SK-N-SH (cell line): ENCODE measurements at regions not wholly inside any gene's neighbourhood (a gene's known extent, or its start where the extent isn't known, plus 50 kb on each side); places are given as distances from the start of the nearest gene placed in this dataset.

ENCODE experiments used
- CTCF ChIA-PET: fragments of 300-600, 350-600 bp; formaldehyde crosslinking; extraction: SDS; loops from one replicate; lab custom pipeline; 2021; lab: Yijun Ruan, JAX
- POLR2A ChIA-PET: fragments of 350-600 bp; sonication (Branson Sonifier 250); formaldehyde crosslinking; extraction: SDS; loops from one replicate; lab custom pipeline; 2020; ENCODE audit warnings: antibody characterized with exemption, inconsistent platforms; lab: Yijun Ruan, JAX
- DNase-seq: peaks from one replicate; pipeline ENCODE4 v3.0.0; 2012
- H2AFZ ChIP-seq: fragments of 200-600 bp; sonication (generic); 2 replicates; pipeline ENCODE4 v1.8.1; 2016; ENCODE audit warnings: antibody characterized with exemption, mild to moderate bottlenecking, low read depth
- H3F3A ChIP-seq: fragments of 200-600 bp; sonication (generic); replicated peaks from 2 replicates; pipeline ENCODE3; 2016; ENCODE audit warnings: antibody characterized with exemption, mild to moderate bottlenecking; ENCODE audit not compliant: insufficient read depth
- H3K27ac ChIP-seq, 2 experiments: fragments of 200-500 bp in 1 of 2; fragments of 200-600 bp in 1 of 2; sonication (Bioruptor generic) in 1 of 2; sonication (generic), shearing (Covaris generic) in 1 of 2; 2 replicates each; pipeline versions ENCODE4 v1.5.1 to v1.6.1; 2014 to 2016; ENCODE audit warnings: low read depth in 2 of 2, inconsistent platforms in 1 of 2, low read length in 1 of 2, mild to moderate bottlenecking in 1 of 2, mixed read lengths in 1 of 2
- H3K27me3 ChIP-seq: fragments of 200-600 bp; sonication (generic), shearing (Covaris generic); 2 replicates; pipeline ENCODE4 v1.6.1; 2016; ENCODE audit warnings: mixed run types; ENCODE audit not compliant: insufficient read depth
- H3K36me3 ChIP-seq, 2 experiments: fragments of 200-500 bp in 1 of 2; fragments of 200-600 bp in 1 of 2; sonication (Bioruptor generic) in 1 of 2; sonication (generic) in 1 of 2; replicated peaks in 1 of 2; 2 replicates each; pipeline versions ENCODE3 to v1.5.1; 2014 to 2016; ENCODE audit warnings: low read length in 1 of 2, mild to moderate bottlenecking in 1 of 2; ENCODE audit not compliant: insufficient read depth in 2 of 2, control insufficient read depth in 1 of 2
- H3K4me1 ChIP-seq, 2 experiments: fragments of 200-500 bp in 1 of 2; fragments of 200-600 bp in 1 of 2; sonication (Bioruptor generic) in 1 of 2; sonication (generic), shearing (Covaris generic) in 1 of 2; 2 replicates each; pipeline versions ENCODE4 v1.5.1 to v1.6.1; 2014 to 2016; ENCODE audit warnings: low read depth in 1 of 2, low read length in 1 of 2, mixed run types in 1 of 2; ENCODE audit not compliant: insufficient read depth in 2 of 2, control insufficient read depth in 1 of 2
- H3K4me2 ChIP-seq: fragments of 200-600 bp; sonication (generic), shearing (Covaris generic); 2 replicates; pipeline ENCODE4 v1.6.1; 2017; ENCODE audit warnings: mixed run types
- H3K4me3 ChIP-seq, 2 experiments: fragments of 200-500 bp in 1 of 2; fragments of 200-600 bp in 1 of 2; sonication (Bioruptor generic) in 1 of 2; sonication (generic), shearing (Covaris generic) in 1 of 2; 2 replicates each; pipeline versions ENCODE4 v1.5.1 to v1.8.1; 2014 to 2016; ENCODE audit warnings: low read depth in 2 of 2, inconsistent platforms in 1 of 2, low read length in 1 of 2, mild to moderate bottlenecking in 1 of 2, mixed read lengths in 1 of 2, moderate library complexity in 1 of 2
- H3K79me2 ChIP-seq: fragments of 200-600 bp; sonication (generic); 2 replicates; pipeline ENCODE4 v1.8.1; 2017; ENCODE audit warnings: mild to moderate bottlenecking; ENCODE audit not compliant: insufficient read depth
- H3K9ac ChIP-seq: fragments of 200-600 bp; sonication (generic); 2 replicates; pipeline ENCODE4 v1.6.1; 2017; ENCODE audit warnings: mixed run types
- H3K9me2 ChIP-seq: fragments of 200-600 bp; sonication (generic); 2 replicates; pipeline ENCODE4 v1.6.1; 2017; ENCODE audit warnings: mixed run types
- H3K9me3 ChIP-seq: fragments of 200-600 bp; sonication (generic); 2 replicates; pipeline ENCODE4 v1.6.1; 2017; ENCODE audit warnings: mixed run types, mild to moderate bottlenecking, moderate library complexity
- H4K20me1 ChIP-seq: fragments of 200-600 bp; sonication (generic); 2 replicates; pipeline ENCODE4 v1.6.1; 2017; ENCODE audit warnings: mild to moderate bottlenecking, mixed run types; ENCODE audit not compliant: insufficient read depth
- CTCF ChIP-seq: fragments of 200-600 bp; sonication (generic); IDR thresholded peaks from 2 replicates; pipeline ENCODE4 v1.6.1; 2017; ENCODE audit warnings: antibody characterized with exemption, mild to moderate bottlenecking, moderate library complexity
- ELF1 ChIP-seq: IDR thresholded peaks from 2 replicates; pipeline ENCODE4 v1.4.0; 2012
- EP300 ChIP-seq, 2 experiments: IDR thresholded peaks; 2 replicates each; pipeline versions ENCODE4 v1.4.0 to v1.6.1; 2012; ENCODE audit warnings: borderline replicate concordance in 1 of 2, low read depth in 1 of 2, low read length in 1 of 2
- EZH2phosphoT487 ChIP-seq: fragments of 200-600 bp; sonication (generic); IDR thresholded peaks from 2 replicates; pipeline ENCODE4 v1.6.1; 2017; ENCODE audit warnings: low read depth, mixed run types, mild to moderate bottlenecking, antibody characterized with exemption, moderate library complexity, borderline replicate concordance
- FOXJ3 ChIP-seq: sonication (generic); formaldehyde crosslinking; IDR thresholded peaks from 2 replicates; pipeline ENCODE4 v1.5.1; 2020; ENCODE audit warnings: mild to moderate bottlenecking, missing genetic modification reagents
- IRF3 ChIP-seq: fragments of 150-350 bp; IDR thresholded peaks from 2 replicates; pipeline ENCODE4 v1.6.1; 2016; ENCODE audit warnings: mild to moderate bottlenecking, low read depth, low read length
- MAX ChIP-seq: IDR thresholded peaks from 2 replicates; pipeline ENCODE4 v1.4.0; 2012; ENCODE audit warnings: low read depth
- MEF2A ChIP-seq: IDR thresholded peaks from 2 replicates; pipeline ENCODE4 v1.4.0; 2012; ENCODE audit warnings: low read depth, borderline replicate concordance
- MXI1 ChIP-seq: IDR thresholded peaks from 2 replicates; pipeline ENCODE4 v1.6.1; 2012; ENCODE audit warnings: mild to moderate bottlenecking, low read depth, low read length, improper control_type of control experiment
- NFIC ChIP-seq: IDR thresholded peaks from 2 replicates; pipeline ENCODE4 v1.4.0; 2012; ENCODE audit warnings: borderline replicate concordance
- RAD21 ChIP-seq: IDR thresholded peaks from 2 replicates; pipeline ENCODE4 v1.6.1; 2012; ENCODE audit warnings: mild to moderate bottlenecking, low read length
- RCOR1 ChIP-seq: fragments of 150-350 bp; IDR thresholded peaks from 2 replicates; pipeline ENCODE4 v1.6.1; 2017; ENCODE audit warnings: antibody characterized with exemption, low read length
- RXRA ChIP-seq: IDR thresholded peaks from 2 replicates; pipeline ENCODE4 v1.4.0; 2012; ENCODE audit warnings: low read depth, mild to moderate bottlenecking, borderline replicate concordance
- SMC3 ChIP-seq: IDR thresholded peaks from 2 replicates; pipeline ENCODE4 v1.6.1; 2012; ENCODE audit warnings: low read depth, low read length, improper control_type of control experiment
- TCF12 ChIP-seq: IDR thresholded peaks from 2 replicates; pipeline ENCODE4 v1.4.0; 2012
- TEAD4 ChIP-seq: IDR thresholded peaks from 2 replicates; pipeline ENCODE4 v1.4.0; 2012; ENCODE audit warnings: mild to moderate bottlenecking, borderline replicate concordance; ENCODE audit not compliant: insufficient read depth
- ZBTB33 ChIP-seq: IDR thresholded peaks from 2 replicates; pipeline ENCODE4 v1.4.0; 2012; ENCODE audit warnings: low read depth, borderline replicate concordance
- WGBS: methylation state at CpG from one replicate; pipeline ENCODE4 v1.1.6; 2017; ENCODE audit warnings: low lambda C conversion rate; 5-methylcytosine and 5-hydroxymethylcytosine counted together

GRCh38 chr14:34027130-34027989, 76.5 kb upstream of the EGLN3 start:
- Histone ChIP-seq H3K79me2 (no peaks in the 10 kb centered on the region), H3K9me3 (no peaks in the 10 kb centered on the region), H3K9ac (no peak overlapping the region), H2AFZ (no peak overlapping the region), H3K36me3 (no peaks in the 10 kb centered on the region), H3F3A (no peaks in the 10 kb centered on the region), H3K4me2 (no peak overlapping the region), H4K20me1 (no peaks in the 10 kb centered on the region), H3K4me3 (no peak overlapping the region), H3K27ac (no peak overlapping the region), H3K4me1 (peaks cover 0 to 8% of the 10 kb centered on the region in 2 experiments; a peak in 1 of 4 replicates), H3K27me3 (no peaks in the 10 kb centered on the region; the same call in 1 of the 2 replicates)
- 84% methylated on average over 3 of the region's 3 CpGs for WGBS
- no peak for DNase-seq
- CTCF ChIA-PET: no interaction called here
- POLR2A ChIA-PET: no interaction called here
- TF ChIP-seq ELF1 (no peak), SMC3 (no peak), MAX (no peak), RXRA (no peak), MEF2A (no peak), TCF12 (no peak), TEAD4 (no peak), EZH2phosphoT487 (no peak), MXI1 (no peak), FOXJ3 (CRISPR knock-in tag) (no peak), RAD21 (no peak), NFIC (no peak), ZBTB33 (no peak), RCOR1 (no peak), EP300 (IDR thresholded peaks at IDR 0.05; ENCODE audit: borderline replicate concordance in 1 of 2, low read depth in 1 of 2, low read length in 1 of 2) (no peak)
- TF ChIP-seq, all 33 proteins: peak for 0
- no peaks in the 10 kb centered on the region for H3K9me2 ChIP-seq

GRCh38 chr14:34025325-34026017, 74.6 kb upstream of the EGLN3 start:
- Histone ChIP-seq H3K79me2 (no peaks in the 10 kb centered on the region), H3K9me2 (no peaks in the 10 kb centered on the region), H3K36me3 (no peaks in the 10 kb centered on the region), H3F3A (no peaks in the 10 kb centered on the region), H2AFZ (no peak overlapping the region), H3K27me3 (no peaks in the 10 kb centered on the region; the same call in 1 of the 2 replicates), H4K20me1 (no peaks in the 10 kb centered on the region), H3K4me2 (no peak overlapping the region), H3K4me3 (no peak overlapping the region), H3K9ac (no peak overlapping the region), H3K27ac (no peak overlapping the region), H3K4me1 (peaks cover 0 to 4% of the 10 kb centered on the region in 2 experiments; a peak in 1 of 4 replicates), H3K9me3 (no peaks in the 10 kb centered on the region)
- no peak for DNase-seq
- CTCF ChIA-PET: no interaction called here
- POLR2A ChIA-PET: no interaction called here
- 47% methylated on average over 4 of the region's 4 CpGs for WGBS
- TF ChIP-seq CTCF: no peak
- TF ChIP-seq IRF3: no peak
